HG02610 (cell line): ENCODE measurements at regions not wholly inside any gene's neighbourhood (a gene's known extent, or its start where the extent isn't known, plus 50 kb on each side); places are given as distances from the start of the nearest gene placed in this dataset.
"Not testable (repeated sequence)": the region's sequence is repeated elsewhere in the genome, so short reads cannot be mapped to it uniquely, and the experiment has no call there.

Source experiments
- ATAC-seq: cut with Tn5 transposase; IDR thresholded peaks from one replicate; pipeline ENCODE4 v1.9.1; 2021; ENCODE audit warnings: mild to moderate bottlenecking, moderate library complexity; ENCODE audit not compliant: unreplicated experiment

- no peak for ATAC-seq
These were observed 107.5 kb downstream of the DCLK3 start for GRCh38 chr3:36656873-36657272.

- ATAC-seq: no peak
These were observed 111.3 kb downstream of the DCLK3 start for GRCh38 chr3:36653095-36653494.

GRCh38 chr3:36652104-36652503, 112.2 kb downstream of the DCLK3 start:
- ATAC-seq: no peak

DNA sequence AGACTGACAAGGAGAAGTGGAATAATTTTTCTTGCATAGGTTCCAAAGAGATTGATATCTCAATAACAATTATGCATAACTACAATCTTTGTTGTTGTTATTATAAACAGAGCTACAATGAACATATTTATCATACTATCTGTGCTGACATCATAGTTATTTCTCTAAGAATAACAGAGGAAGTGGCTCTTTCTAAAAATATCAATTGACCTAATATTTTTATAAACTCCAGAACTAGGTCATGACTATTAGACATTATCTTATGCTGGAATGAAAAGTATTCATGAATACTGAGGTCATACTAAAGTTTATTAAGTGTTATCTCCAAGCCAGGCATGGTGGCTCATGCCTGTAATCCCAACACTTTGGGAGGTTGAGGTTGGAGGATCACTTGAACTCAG, 114.1 kb downstream of the DCLK3 start:
- ATAC-seq: no peak

GRCh38 chr3:36649125-36649524, 115.2 kb downstream of the DCLK3 start:
- no peak for ATAC-seq

- ATAC-seq: peak; percentile 93
These were observed 115.9 kb downstream of the DCLK3 start for GRCh38 chr3:36648241-36649034.

DNA sequence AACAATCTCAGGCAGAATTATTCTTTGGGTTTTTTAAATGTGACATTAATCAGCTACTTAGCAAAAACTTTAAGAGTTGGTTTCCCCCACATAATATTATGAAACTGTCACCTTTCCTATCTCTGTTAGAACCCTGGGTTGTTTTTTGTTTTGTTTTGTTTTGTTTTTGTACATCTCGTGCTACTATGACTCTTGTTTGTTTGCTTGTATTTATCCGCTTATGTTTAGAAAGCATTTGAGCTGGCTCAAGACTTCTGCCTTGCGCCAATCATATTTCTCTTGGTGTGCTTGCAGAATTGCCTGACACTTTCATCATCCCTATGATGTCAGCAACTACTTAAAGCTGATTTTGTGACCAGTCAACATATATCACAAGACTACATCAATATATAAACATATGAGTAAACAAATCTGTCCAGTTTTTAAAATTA, 116.9 kb downstream of the DCLK3 start:
- ATAC-seq: no peak

- no peak for ATAC-seq
These were observed 121.2 kb downstream of the DCLK3 start for GRCh38 chr3:36643192-36643591.

GRCh38 chr3:36635731-36636130, 128.6 kb downstream of the DCLK3 start:
- ATAC-seq: no peak

GRCh38 chr3:36633897-36634296, 130.5 kb downstream of the DCLK3 start:
- not testable (repeated sequence) for ATAC-seq

DNA sequence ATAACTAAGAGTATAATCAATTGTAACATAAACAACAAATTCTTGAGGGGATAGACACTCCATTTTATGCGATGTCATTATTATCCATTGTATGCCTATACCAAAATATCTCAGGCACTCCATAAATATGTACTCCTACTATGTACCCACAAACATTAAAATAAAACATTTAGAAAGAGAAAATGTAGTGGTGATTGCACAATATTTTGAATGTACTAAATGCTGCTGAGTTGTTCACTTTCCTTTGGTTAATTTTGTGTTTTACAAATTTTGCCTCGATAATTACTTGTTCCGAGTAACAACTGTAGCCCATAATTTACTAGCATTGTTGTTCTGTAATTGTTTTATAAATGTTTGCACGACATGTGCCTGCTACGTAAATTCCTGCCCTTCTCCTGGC, 131.3 kb downstream of the DCLK3 start:
- ATAC-seq: no peak

DNA sequence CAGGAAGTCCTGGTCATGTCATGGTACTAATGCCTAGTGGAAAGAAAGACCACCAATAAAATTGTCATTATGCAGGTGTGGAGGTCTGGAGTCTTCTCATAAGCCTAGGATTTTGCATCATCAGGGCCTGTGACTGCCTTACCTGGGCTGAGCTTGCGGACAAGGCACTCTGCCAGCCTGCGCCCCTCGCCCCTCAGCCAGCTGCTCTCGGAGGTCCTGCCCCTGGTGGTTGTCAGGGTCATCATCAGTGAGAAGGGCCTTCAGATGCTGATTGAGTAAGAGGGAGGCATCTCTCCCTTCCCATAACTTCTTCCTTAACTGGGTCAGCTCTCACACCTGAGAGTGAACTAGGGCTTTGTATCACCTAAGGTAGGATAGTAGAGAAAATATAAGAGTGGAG, 132.8 kb downstream of the DCLK3 start:
- no peak for ATAC-seq

- no peak for ATAC-seq
These were observed 148.5 kb downstream of the DCLK3 start for GRCh38 chr3:36615861-36616260.

- no peak for ATAC-seq
These were observed 157.2 kb downstream of the DCLK3 start for GRCh38 chr3:36606871-36607765.

- no peak for ATAC-seq
These were observed 160.9 kb downstream of the DCLK3 start for GRCh38 chr3:36603423-36603822.

- ATAC-seq: no peak
These were observed 163.9 kb downstream of the DCLK3 start for GRCh38 chr3:36600404-36600803.
